CD14-positive monocyte (primary cell): ENCODE measurements at regions not wholly inside any gene's neighbourhood (a gene's known extent, or its start where the extent isn't known, plus 50 kb on each side); places are given as distances from the start of the nearest gene placed in this dataset.
"Not testable (repeated sequence)": the region's sequence is repeated elsewhere in the genome, so short reads cannot be mapped to it uniquely, and the experiment has no call there.

ENCODE experiments used
- DNase-seq, 3 donors: peaks; one replicate each; pipeline ENCODE4 v3.0.0-alpha.2; 2011 to 2022
- H2AFZ ChIP-seq: 2 replicates; pipeline ENCODE4 v1.6.0; 2012; ENCODE audit warnings: mild to moderate bottlenecking, low read depth, low read length, inconsistent platforms; ENCODE audit not compliant: insufficient read depth, poor library complexity, severe bottlenecking
- H3K27ac ChIP-seq, 2 donors: 1 replicate in 1 of 2; 2 replicates in 1 of 2; pipeline ENCODE4 v1.5.1; 2012 to 2013; ENCODE audit warnings: low read length in 2 of 2, control low read depth in 1 of 2, inconsistent platforms in 1 of 2, low read depth in 1 of 2, mild to moderate bottlenecking in 1 of 2
- H3K27me3 ChIP-seq, 2 donors: one replicate each; pipeline versions ENCODE4 v1.6.0 to v1.6.1; 2011 to 2013; ENCODE audit warnings: low read length in 2 of 2; ENCODE audit not compliant: control insufficient read depth in 2 of 2, insufficient read depth in 2 of 2
- H3K36me3 ChIP-seq, 2 donors: replicated peaks in 1 of 2; 1 replicate in 1 of 2; 2 replicates in 1 of 2; pipeline versions ENCODE4 v1.5.1 to v1.6.1; 2012 to 2013; ENCODE audit warnings: low read length in 2 of 2, control low read depth in 1 of 2, inconsistent platforms in 1 of 2, mild to moderate bottlenecking in 1 of 2; ENCODE audit not compliant: insufficient read depth in 2 of 2, control insufficient read depth in 1 of 2
- H3K4me1 ChIP-seq, 2 donors: 1 replicate in 1 of 2; 2 replicates in 1 of 2; pipeline versions ENCODE4 v1.5.1 to v1.6.1; 2012 to 2013; ENCODE audit warnings: low read length in 2 of 2, control low read depth in 1 of 2, inconsistent platforms in 1 of 2, mild to moderate bottlenecking in 1 of 2, moderate library complexity in 1 of 2; ENCODE audit not compliant: insufficient read depth in 2 of 2, control insufficient read depth in 1 of 2
- H3K4me2 ChIP-seq: replicated peaks from 2 replicates; pipeline ENCODE3; 2012; ENCODE audit warnings: low read length, moderate library complexity, mild to moderate bottlenecking; ENCODE audit not compliant: poor library complexity, severe bottlenecking; ENCODE audit errors: extremely low read depth
- H3K4me3 ChIP-seq, 3 experiments: fragments of 200-600 bp in 1 of 3; sonication (generic) in 1 of 3; replicated peaks in 1 of 3; 1 replicate in 2 of 3; 2 replicates in 1 of 3; pipeline ENCODE4 v1.5.1; 2011 to 2013; ENCODE audit warnings: low read length in 3 of 3, mild to moderate bottlenecking in 3 of 3, control low read depth in 2 of 3, low read depth in 2 of 3, inconsistent platforms in 1 of 3, moderate library complexity in 1 of 3
- H3K79me2 ChIP-seq: 2 replicates; pipeline ENCODE4 v1.6.0; 2012; ENCODE audit warnings: mild to moderate bottlenecking, control low read depth, inconsistent platforms, low read length, moderate library complexity; ENCODE audit not compliant: insufficient read depth
- H3K9ac ChIP-seq: 2 replicates; pipeline ENCODE4 v1.6.0; 2017; ENCODE audit warnings: low read length, mild to moderate bottlenecking; ENCODE audit not compliant: insufficient read depth, poor library complexity, severe bottlenecking
- H3K9me3 ChIP-seq, 2 donors: replicated peaks in 1 of 2; 1 replicate in 1 of 2; 2 replicates in 1 of 2; pipeline versions ENCODE4 v1.5.1 to v1.6.1; 2012 to 2013; ENCODE audit warnings: low read length in 2 of 2, control low read depth in 1 of 2; ENCODE audit not compliant: control insufficient read depth in 1 of 2, insufficient read depth in 1 of 2
- H4K20me1 ChIP-seq: 2 replicates; pipeline ENCODE4 v1.6.0; 2012; ENCODE audit warnings: mild to moderate bottlenecking, low read length, control low read depth, moderate library complexity; ENCODE audit not compliant: insufficient read depth
- H3K27ac Mint-ChIP-seq, 7 donors: one replicate each; pipeline ENCODE4 v1.8.0; 2020; ENCODE audit warnings: mild to moderate bottlenecking in 7 of 7, mixed read lengths in 7 of 7, moderate library complexity in 6 of 7, inconsistent platforms in 2 of 7
- H3K27me3 Mint-ChIP-seq, 3 donors: one replicate each; pipeline ENCODE4 v1.8.0; 2021 to 2022; ENCODE audit warnings: low read depth in 3 of 3, mild to moderate bottlenecking in 3 of 3, mixed read lengths in 3 of 3, moderate library complexity in 3 of 3, inconsistent platforms in 1 of 3
- H3K36me3 Mint-ChIP-seq, 2 donors: one replicate each; pipeline ENCODE4 v1.8.0; 2020; ENCODE audit warnings: mixed read lengths in 2 of 2, inconsistent platforms in 1 of 2, mild to moderate bottlenecking in 1 of 2
- H3K4me1 Mint-ChIP-seq: one replicate; pipeline ENCODE4 v1.8.0; 2020; ENCODE audit warnings: mild to moderate bottlenecking, mixed read lengths
- H3K4me3 Mint-ChIP-seq, 2 donors: one replicate each; pipeline ENCODE4 v1.8.0; 2020; ENCODE audit warnings: mild to moderate bottlenecking in 2 of 2, mixed read lengths in 2 of 2, moderate library complexity in 1 of 2
- H3K9me3 Mint-ChIP-seq, 7 donors: one replicate each; pipeline ENCODE4 v1.8.0; 2020 to 2022; ENCODE audit warnings: mixed read lengths in 7 of 7, mild to moderate bottlenecking in 6 of 7, moderate library complexity in 6 of 7, inconsistent platforms in 2 of 7
- CTCF ChIP-seq: fragments of 200-600 bp; IDR thresholded peaks from one replicate; pipeline ENCODE4 v1.8.0; 2022; ENCODE audit warnings: antibody characterized with exemption, mild to moderate bottlenecking
- WGBS: methylation state at CpG from one replicate; pipeline ENCODE4 v1.1.5; 2013; ENCODE audit warnings: missing lambda C conversion rate; ENCODE audit not compliant: insufficient coverage; 5-methylcytosine and 5-hydroxymethylcytosine counted together
- intact Hi-C, 2 donors: fragments of 100-400 bp; cut with micrococcal nuclease; formaldehyde crosslinking; loops; one replicate each; pipeline versions ENCODE4 v1.15.0 to v1.15.1; 2023

GRCh38 chr12:59329462-59329861 lies 266.4 kb upstream of the SLC16A7 start:
- no peak overlapping the region for H3K4me3 ChIP-seq
- Mint-ChIP-seq H3K4me1 (no peaks in the 10 kb centered on the region), H3K4me3 (no peak overlapping the region), H3K9me3 (peaks cover 0 to 23% (median 15%) of the 10 kb centered on the region in 7 donors), H3K27me3 (peaks cover 0 to 4% (median 0%) of the 10 kb centered on the region in 3 donors), H3K27ac (no peak overlapping the region), H3K36me3 (no peaks in the 10 kb centered on the region)
- H3K4me2 ChIP-seq: no peak overlapping the region
- no peaks in the 10 kb centered on the region for H3K9me3 ChIP-seq
- H3K27ac ChIP-seq: no peak overlapping the region
- no peaks in the 10 kb centered on the region for H3K36me3 ChIP-seq
- no CpG with 5 or more reads among the region's 2 CpGs for WGBS
- intact Hi-C loops: no loop called here
- no peaks in the 10 kb centered on the region for H3K4me1 ChIP-seq
- H2AFZ ChIP-seq: no peak overlapping the region
- H3K9ac ChIP-seq: no peak overlapping the region
- no peak for TF ChIP-seq CTCF
- no peaks in the 10 kb centered on the region for H3K79me2 ChIP-seq
- DNase-seq: no peak
- H3K27me3 ChIP-seq: no peaks in the 10 kb centered on the region
- no peaks in the 10 kb centered on the region for H4K20me1 ChIP-seq

DNA sequence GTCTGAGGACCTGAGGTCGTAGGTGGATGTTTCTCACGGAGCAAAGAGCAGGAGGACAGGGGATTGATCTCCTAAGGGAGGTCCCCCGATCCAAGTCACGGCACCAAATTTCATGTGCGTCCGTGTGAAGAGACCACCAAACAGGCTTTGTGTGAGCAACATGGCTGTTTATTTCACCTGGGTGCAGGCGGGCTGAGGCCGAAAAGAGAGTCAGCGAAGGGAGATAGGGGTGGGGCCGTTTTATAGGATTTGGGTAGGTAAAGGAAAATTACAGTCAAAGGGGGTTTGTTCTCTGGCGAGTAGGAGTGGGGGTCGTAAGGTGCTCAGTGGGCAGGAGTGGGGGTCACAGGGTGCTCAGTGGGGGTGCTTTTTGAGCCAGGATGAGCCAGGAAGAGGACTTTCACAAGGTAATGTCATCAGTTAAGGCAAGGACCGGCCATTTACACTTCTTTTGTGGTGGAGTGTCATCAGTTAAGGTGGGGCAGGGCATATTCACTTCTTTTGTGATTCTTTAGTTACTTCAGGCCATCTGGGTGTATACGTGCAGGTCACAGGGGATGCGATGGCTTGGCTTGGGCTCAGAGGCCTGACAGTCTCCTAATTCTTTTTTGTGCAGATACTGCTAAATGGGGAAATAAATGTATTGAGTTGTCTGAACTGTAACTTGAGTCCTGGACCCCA lies 267.3 kb upstream of the SLC16A7 start:
- 69% methylated on average over 8 of the region's 15 CpGs for WGBS
- H3K4me1 Mint-ChIP-seq, H3K79me2 ChIP-seq, H3K27me3 ChIP-seq, DNase-seq, H3K4me2 ChIP-seq, H3K27me3 Mint-ChIP-seq, H4K20me1 ChIP-seq, H3K4me1 ChIP-seq, H3K36me3 Mint-ChIP-seq, intact Hi-C loops, H3K9ac ChIP-seq, H3K4me3 ChIP-seq, H3K27ac Mint-ChIP-seq, H3K27ac ChIP-seq, H3K9me3 ChIP-seq, H3K4me3 Mint-ChIP-seq, H3K36me3 ChIP-seq, H2AFZ ChIP-seq: not testable (repeated sequence)
- H3K9me3 Mint-ChIP-seq: peaks cover 0 to 23% (median 13%) of the 10 kb centered on the region in 7 donors

- H3K27ac ChIP-seq, H3K36me3 ChIP-seq, H2AFZ ChIP-seq, H3K36me3 Mint-ChIP-seq, H3K9ac ChIP-seq, H3K27ac Mint-ChIP-seq, H4K20me1 ChIP-seq, intact Hi-C loops, H3K27me3 Mint-ChIP-seq, H3K4me3 ChIP-seq, H3K9me3 ChIP-seq, H3K79me2 ChIP-seq, DNase-seq, H3K27me3 ChIP-seq, H3K4me1 ChIP-seq, H3K4me2 ChIP-seq, H3K4me1 Mint-ChIP-seq, H3K4me3 Mint-ChIP-seq: not testable (repeated sequence)
- peaks cover 0 to 23% (median 13%) of the 10 kb centered on the region in 7 donors for H3K9me3 Mint-ChIP-seq
- 83% methylated on average over 2 of the region's 12 CpGs for WGBS
Measured at GRCh38 chr12:59326457-59326856, 269.4 kb upstream of the SLC16A7 start.
